GM19023 (cell line): ENCODE measurements at regions not wholly inside any gene's neighbourhood (a gene's known extent, or its start where the extent isn't known, plus 50 kb on each side); places are given as distances from the start of the nearest gene placed in this dataset.
"Not testable (repeated sequence)": the region's sequence is repeated elsewhere in the genome, so short reads cannot be mapped to it uniquely, and the experiment has no call there.

Experiments
- ATAC-seq: cut with Tn5 transposase; IDR thresholded peaks from one replicate; pipeline ENCODE4 v1.9.1; 2021; ENCODE audit warnings: mild to moderate bottlenecking, moderate library complexity; ENCODE audit not compliant: unreplicated experiment

- ATAC-seq, result no peak
Measured at GRCh38 chr1:88541596-88541995, 142.5 kb upstream of the PKN2 start.

GRCh38 chr1:88544195-88544594, 139.9 kb upstream of the PKN2 start:
- no peak for ATAC-seq

- no peak for ATAC-seq
Measured at GRCh38 chr1:88549536-88549935, 134.5 kb upstream of the PKN2 start.

GRCh38 chr1:88552226-88552625, 131.8 kb upstream of the PKN2 start:
- no peak for ATAC-seq

- ATAC-seq, result no peak
Measured at GRCh38 chr1:88557014-88557413, 127.1 kb upstream of the PKN2 start.

GRCh38 chr1:88560621-88561020, 123.5 kb upstream of the PKN2 start:
- ATAC-seq, result no peak

- ATAC-seq, result no peak
Measured at GRCh38 chr1:88562991-88563390, 121.1 kb upstream of the PKN2 start.

GRCh38 chr1:88566615-88567387, 117.3 kb upstream of the PKN2 start:
- no peak for ATAC-seq

- ATAC-seq, result no peak
Measured at GRCh38 chr1:88571506-88571905, 112.6 kb upstream of the PKN2 start.

GRCh38 chr1:88579598-88579997, 104.5 kb upstream of the PKN2 start:
- no peak for ATAC-seq

GRCh38 chr1:88581703-88582102, 102.4 kb upstream of the PKN2 start:
- no peak for ATAC-seq

- ATAC-seq, result no peak
Measured at GRCh38 chr1:88593358-88593757, 90.7 kb upstream of the PKN2 start.

GRCh38 chr1:88595355-88596002, 88.6 kb upstream of the PKN2 start:
- ATAC-seq, result no peak

GRCh38 chr1:88597973-88598372, 86.1 kb upstream of the PKN2 start:
- not testable (repeated sequence) for ATAC-seq

GRCh38 chr1:88608139-88608943, 75.7 kb upstream of the PKN2 start:
- ATAC-seq, result peak; percentile 69

- ATAC-seq, result no peak
Measured at GRCh38 chr1:88609051-88609450, 75.0 kb upstream of the PKN2 start.

- ATAC-seq, result no peak
Measured at GRCh38 chr1:88610687-88611086, 73.4 kb upstream of the PKN2 start.

GRCh38 chr1:88612292-88612691, 71.8 kb upstream of the PKN2 start:
- ATAC-seq, result no peak

- ATAC-seq, result no peak
Measured at GRCh38 chr1:88612773-88613172, 71.3 kb upstream of the PKN2 start.

GRCh38 chr1:88618331-88618730, 65.7 kb upstream of the PKN2 start:
- ATAC-seq, result no peak

GRCh38 chr1:88623101-88623500, 61.0 kb upstream of the PKN2 start:
- ATAC-seq, result not testable (repeated sequence)
